Left cardiac atrium (tissue), 4 donors: ENCODE measurements at regions not wholly inside any gene's neighbourhood (a gene's known extent, or its start where the extent isn't known, plus 50 kb on each side); places are given as distances from the start of the nearest gene placed in this dataset.

ENCODE experiments used
- ATAC-seq, 2 donors: fragments of 200-7000 bp; cut with Tn5 transposase; one replicate each; pipeline ENCODE4 v1.9.1; 2020; ENCODE audit warnings: mild to moderate bottlenecking in 2 of 2, moderate library complexity in 2 of 2
- DNase-seq: peaks from one replicate; pipeline ENCODE4 v3.0.0-alpha.2; 2020
- intact Hi-C, 2 donors: fragments of 100-400 bp; cut with DNase I; formaldehyde crosslinking; loops; one replicate each; pipeline versions ENCODE4 v1.14.1 to v1.15.1; 2022 to 2023
- donor health status: DM: no; HTN: yes; CAD: no.
- donor health status: DM: no; HTN: yes; CAD: no; lungs with severe emphysema.
- donor health status: DM: yes; HTN: yes; CAD: no.
- donor health status: Dilated cardiomyopathy.

DNA sequence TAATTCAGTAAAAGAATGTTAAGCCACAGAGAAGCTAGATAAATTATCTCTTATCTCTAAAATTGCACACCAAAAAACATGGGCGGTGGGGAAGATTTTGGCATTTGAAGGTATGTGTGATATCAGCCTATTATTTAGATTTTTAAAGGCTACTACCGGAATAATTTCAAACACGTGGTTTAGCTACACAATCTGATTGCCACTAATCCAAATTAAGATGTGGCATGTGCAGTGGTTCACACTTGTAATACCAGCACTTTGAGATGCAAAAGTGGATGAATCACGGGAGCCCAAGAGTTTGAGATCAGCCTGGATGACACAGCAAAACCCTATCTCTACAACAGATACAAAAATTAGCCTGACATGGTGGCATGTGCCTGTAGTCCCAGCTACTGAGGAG, 584.5 kb downstream of the HS3ST4 start:
- DNase-seq (no peak), ATAC-seq (no peak)
- intact Hi-C loops: no loop called here

DNA sequence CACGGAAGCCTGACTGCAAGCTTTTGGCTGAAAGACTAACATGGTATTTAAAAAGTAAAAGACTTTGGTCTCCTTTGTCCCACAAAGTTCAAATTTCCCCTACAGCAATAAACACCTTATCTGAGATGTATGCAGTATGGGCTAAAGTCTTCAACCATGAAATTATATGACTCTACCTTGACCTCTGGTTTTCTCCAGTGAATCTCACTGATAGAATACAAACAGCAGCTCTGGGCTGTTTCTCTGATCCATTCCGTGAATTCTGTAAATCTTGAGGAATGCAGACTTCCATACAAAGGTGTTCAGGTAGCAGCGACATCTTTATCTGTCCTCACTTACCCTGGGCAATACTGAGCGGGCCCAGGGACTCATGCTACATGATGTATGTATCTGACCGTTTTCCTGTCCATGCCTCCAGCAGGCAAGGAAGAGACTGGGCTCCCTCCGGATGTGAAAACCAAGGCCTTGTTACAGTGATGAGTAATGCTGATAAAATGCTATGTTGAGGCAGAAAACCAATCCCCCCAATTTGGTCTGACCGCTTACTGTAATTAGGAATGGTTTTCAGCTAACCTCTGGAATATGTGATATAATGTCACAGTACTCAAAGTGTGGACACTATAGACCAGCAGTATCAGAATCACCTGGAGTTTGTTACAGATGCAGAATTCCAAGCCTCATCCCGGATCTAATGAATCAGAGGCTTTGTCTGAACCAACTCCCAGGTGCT, 589.8 kb downstream of the HS3ST4 start:
- ATAC-seq (no peak), DNase-seq (no peak)
- intact Hi-C loops: no loop called here

DNA sequence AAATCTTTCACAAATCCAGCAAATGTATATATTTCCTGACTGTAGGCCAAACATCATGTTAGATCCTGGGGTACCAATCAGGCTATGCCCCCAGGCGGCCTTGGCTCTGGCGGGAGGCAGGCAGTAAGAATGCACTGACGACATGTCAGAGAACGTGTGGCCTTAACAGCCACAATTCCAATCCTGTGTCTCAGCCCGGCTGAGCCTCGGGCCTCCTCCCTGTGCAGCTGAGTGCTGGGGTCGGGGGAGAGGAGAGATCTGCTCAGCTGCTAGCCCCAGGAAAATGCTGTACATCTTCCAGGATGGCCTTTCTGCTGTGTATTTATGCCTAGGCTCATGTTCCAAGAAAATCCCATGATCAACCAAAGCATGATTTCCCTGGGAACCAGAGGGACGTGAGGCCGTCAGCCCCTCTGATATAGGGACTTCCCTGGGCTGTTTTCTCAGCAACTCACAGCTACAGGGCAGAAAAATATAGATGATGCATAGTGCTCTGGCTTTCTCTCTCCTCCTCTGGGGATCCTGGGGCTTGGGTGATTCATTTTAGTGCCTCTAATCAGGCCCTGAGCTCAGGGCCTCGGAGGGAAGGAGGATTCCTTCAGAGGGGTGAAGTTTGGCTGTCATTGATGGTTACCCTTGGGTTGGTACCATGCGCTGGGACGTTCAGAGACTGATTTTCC, 604.0 kb downstream of the HS3ST4 start:
- intact Hi-C loops: no loop called here
- DNase-seq (no peak), ATAC-seq (no peak)

DNA sequence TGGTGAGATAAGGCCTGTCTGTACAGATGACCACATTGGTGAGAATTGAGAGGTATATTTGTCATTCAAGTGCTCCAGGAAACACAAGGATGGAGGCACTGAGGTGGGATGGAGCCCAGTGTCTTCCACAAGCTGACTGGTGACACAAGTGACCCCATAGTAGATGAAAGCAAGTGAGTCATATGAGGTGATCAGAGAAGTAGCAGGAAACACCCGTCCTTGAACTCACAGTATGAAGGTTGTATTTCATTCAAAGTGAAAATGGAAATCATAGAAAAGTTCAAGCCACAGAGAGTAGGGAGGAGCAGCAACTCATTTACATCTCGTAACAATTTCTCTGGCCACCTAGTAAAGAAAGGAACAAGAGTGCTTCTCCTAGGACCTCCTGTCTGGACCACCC, 609.8 kb downstream of the HS3ST4 start:
- intact Hi-C loops: no loop called here
- DNase-seq (no peak), ATAC-seq (no peak)

DNA sequence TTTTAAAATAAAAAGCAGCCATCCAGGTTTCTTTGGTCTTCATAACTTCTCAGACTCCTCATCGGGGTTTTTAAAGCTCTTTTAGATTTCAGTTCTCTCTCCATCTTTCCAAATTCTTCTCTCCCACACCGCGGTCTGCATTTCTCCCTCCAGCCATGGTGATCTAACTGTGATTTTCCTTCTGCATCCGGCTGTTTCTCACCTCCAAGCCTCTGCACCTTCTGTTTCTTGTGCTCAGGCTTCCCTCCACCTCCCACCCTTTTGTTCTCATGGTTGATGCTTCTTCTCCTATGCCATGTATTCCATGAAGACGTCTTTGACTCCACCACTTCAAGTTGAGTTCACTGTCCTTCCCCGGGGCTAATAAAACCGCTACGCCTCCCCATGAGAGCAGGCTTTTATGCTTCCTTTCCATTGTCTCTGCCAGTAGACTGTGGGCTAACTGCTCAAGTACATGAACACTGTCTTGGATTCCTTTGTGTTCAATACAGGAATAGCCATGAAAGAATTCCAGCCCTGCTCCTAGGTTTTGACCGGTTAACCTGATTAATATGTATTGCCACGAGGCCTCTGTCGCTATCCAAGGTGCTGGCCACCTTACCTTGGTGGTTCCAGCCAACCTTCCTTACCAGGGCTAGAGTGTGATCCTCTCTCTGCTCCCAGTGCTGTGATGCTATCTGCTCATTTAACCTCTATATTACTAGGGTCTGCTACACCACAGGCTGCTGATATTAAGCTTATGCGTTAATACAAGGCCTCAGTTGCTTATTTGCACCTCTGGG, 625.1 kb downstream of the HS3ST4 start:
- no peak for DNase-seq
- intact Hi-C loops: no loop called here

DNA sequence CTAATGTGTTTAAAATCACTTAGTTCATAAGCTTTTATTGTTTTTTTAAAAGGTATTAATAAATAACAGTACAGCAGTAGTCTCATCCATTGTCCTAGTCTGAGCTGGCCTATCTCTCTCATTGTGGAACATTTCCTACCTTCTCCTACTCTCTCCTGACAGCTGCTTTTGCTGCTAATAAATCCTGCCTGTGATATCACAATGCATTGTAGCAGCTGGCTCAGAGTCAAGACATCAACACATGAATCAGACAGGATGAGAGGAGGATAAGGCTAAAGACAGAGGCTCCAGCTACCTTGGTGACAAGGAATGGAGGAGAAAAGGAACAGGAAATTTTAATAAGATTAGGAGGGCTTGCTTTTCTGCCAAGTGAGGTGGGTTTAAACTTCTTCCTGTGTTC, 626.1 kb downstream of the HS3ST4 start:
- DNase-seq: no peak
- intact Hi-C loops: no loop called here
- ATAC-seq: no peak

More for the DNA sequence above, 625.1 kb downstream of the HS3ST4 start:
- ATAC-seq: no peak

DNA sequence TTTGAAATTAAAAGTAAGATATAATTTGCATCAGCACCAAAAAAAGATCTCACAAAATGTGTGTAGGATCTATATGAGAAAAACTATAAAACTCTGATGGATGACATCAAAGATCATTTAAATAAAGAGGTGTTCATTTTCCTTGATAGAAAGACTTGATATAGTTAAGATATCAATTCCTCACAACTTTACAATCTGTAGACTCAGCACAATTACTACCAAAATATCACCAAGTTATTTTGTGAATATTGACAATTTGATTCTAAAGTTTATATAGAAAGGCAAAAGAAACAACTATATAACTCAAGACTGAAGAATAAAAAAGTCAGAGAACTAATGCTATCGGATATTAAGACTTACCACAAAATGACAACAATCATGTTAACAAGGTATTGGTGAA, 638.9 kb downstream of the HS3ST4 start:
- intact Hi-C loops: no loop called here
- DNase-seq: no peak
- ATAC-seq: no peak

DNA sequence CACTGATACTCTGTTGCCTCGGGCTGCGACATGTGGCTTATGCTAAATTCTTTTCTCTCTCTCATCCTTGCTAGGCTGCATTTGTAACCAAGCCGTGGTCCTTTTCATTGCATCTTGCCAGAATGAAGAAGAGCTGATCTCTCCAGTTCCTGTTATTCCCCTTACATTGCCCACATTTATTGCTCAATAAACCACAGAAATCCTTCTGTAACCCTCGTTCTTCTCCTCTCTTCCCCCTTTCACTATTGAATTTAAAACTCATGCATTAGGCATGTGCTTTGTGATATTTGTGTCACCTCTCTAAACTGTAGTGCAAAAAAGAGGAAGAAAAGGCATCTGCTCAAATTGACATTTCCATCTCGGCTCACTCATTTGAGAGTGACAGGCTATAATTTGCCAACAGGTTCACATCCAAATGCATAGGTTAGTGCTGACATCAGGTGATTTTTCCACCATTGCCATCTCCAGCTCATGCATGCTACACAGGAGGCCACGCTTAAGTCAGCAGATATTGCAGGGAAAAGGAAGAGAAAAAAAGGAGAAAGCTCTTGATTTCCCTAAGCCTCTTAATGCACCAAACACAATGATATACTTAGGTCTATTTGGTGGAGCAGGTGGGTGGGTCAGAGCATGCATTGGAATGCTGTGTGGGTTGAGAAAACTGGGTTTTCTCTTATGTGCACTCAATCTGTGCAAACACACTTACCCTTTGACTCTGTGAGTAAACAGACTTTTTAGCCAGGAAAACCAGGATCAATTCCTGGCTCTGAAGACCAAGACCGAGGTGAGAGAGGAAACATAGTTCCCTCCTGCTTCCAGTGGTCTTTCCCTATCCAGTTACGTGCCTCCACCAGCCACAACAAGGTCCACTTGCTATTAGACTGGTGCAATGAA, 642.7 kb downstream of the HS3ST4 start:
- no peak for ATAC-seq
- no peak for DNase-seq
- intact Hi-C loops: no loop called here

DNA sequence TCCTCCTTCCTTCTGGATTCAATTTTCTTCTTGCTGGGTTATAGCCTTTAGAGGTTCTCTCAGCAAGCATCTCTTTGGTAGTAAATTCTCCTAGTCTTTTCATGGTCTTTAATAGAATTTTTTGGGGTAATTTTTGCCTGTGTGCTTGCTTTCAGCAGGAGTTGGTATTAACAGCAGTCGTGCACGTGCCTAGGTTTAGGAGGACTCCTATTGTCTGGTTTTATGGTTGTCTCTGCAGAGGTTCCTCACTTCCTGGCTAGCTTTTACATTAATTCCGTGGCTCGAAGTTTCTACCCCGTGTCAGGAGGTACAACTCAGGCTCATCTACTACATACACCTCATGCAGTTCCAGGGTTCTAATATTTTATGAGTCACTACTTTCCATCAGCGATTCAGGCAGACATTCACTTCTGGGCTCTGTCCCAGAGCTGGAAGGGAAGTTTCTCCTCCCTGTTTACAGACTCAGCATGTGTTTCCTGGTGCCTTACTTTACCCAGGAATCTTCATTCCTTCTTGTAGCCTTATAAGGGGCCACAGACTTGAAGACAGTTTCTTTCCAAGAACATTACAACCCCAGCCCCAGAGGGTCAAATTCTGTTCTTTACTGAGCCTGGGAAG, 643.6 kb downstream of the HS3ST4 start:
- intact Hi-C loops: no loop called here
- no peak for ATAC-seq
- no peak for DNase-seq

DNA sequence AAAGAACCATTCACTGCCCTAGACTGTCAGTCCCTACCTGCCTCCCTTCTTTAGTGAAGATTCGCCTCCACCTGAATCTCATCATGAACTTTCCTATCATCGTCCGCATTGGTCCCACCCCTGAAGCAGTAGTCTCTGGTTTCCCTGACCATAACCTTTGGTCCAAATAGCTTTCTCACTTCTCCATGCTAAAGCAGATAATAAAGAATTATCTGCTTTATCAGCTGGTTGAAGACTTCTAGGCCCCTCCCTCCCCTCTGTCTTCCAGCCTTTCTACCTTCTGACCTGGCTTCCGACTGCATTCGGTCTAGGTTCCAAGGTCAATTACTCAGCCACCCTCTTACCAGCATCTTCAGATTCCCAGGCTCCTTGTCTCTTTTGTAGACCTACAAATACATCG, 650.9 kb downstream of the HS3ST4 start:
- intact Hi-C loops: no loop called here
- ATAC-seq (no peak), DNase-seq (no peak)

DNA sequence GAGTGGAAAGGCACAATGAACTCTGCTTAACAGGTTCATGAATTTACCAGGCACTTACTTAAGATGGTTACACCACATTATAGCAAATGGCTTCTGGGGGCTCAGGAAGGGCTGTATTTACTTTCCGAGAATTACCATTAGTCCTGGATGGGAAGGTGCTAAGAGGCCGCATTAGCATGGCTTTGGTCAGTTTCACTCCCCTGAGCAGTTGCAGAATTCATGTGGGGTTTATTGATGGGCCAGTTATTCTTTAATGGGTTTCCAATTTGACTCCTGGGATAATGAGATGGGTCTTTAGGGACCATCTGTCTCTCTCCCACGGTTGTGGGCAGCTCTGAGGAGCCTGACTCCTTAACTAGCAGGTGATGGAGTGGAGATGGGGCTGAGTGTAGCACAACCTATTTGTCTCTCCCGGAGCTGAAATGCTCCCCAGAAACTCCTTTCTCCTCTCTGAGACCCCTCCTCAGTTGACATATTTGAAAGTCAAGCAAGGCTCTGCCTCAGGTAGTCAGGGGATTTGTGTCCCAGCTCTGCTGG, 652.5 kb downstream of the HS3ST4 start:
- ATAC-seq (no peak), DNase-seq (no peak)
- intact Hi-C loops: no loop called here

DNA sequence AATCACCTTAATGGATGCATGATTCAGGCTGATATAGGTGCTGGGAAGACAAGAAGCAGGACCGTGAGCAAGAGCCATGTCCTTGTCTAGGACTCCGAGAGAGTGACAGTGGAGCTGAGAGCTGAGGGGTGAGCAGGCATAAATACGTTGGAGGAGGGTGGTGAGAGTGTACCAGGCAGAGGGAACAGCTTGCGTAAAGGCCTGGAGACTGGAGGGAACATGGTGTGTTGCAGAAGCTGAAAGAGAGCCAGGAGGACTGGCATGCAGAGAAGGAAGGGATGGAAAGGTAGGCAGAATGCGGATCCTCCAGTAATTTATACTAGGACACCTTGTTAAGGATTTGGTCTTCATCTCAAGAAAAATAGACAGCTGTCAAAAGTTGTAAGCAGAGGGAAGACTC, 653.2 kb downstream of the HS3ST4 start:
- DNase-seq (no peak), ATAC-seq (no peak)
- intact Hi-C loops: no loop called here

DNA sequence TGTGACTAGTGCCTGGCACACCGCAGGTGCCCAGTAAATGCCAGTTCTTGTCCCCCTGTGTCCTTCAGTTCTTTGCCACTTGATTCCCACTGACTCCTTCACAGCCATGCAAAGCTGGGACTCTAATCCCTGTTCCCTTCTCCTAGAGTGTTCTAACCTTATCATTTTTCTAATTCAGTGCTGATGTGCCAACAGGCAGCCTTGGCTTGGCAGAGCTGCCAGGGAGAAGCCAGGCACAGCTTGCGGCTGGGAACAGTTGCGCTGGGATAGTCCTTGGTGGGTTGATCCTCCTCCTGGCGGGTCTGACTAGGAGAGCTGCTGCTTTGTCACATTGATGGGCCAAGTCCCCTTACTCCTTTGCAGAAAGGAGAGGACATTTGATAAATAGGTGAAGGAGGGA, 654.2 kb downstream of the HS3ST4 start:
- no peak for ATAC-seq
- intact Hi-C loops: no loop called here

DNA sequence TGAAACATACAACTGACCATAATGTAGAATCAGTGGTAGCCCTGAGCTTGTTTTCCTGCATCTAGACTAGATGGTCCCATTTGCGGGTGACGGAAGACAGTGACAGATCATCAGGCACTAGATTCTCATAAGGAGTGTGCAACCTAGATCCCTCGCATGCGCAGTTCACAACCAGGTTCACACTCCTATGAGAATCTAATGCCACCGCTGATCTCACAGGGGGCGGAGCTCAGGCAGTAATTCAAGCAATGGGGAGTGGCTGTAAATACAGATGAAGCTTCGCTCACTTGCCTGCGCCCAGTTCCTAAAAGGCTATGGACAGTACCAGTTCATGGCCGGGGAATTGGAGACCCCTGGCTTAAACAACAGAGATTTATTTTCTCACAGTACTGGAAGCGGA, 656.3 kb downstream of the HS3ST4 start:
- no peak for DNase-seq
- ATAC-seq: no peak
- intact Hi-C loops: no loop called here

More for the DNA sequence above, 654.2 kb downstream of the HS3ST4 start:
- DNase-seq: no peak

DNA sequence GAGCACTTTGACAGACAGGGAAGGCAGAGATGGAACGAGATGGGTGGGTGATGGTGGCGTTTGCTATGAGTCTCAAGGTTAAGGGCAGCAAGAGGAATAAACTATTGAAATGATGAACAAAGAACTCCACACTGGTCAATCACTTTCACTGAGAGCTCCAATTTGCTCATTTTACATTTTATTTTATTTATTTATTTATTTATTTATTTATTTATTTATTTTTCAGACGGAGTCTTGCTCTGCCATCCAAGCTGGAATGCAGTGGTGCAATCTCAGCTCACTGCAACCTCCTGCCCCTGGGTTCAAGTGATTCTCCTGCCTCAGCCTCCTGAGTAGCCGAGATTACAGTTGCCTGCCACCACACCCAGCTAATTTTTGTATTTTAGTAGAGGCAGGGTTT, 669.1 kb downstream of the HS3ST4 start:
- ATAC-seq (no peak), DNase-seq (no peak)
- intact Hi-C loops: no loop called here

DNA sequence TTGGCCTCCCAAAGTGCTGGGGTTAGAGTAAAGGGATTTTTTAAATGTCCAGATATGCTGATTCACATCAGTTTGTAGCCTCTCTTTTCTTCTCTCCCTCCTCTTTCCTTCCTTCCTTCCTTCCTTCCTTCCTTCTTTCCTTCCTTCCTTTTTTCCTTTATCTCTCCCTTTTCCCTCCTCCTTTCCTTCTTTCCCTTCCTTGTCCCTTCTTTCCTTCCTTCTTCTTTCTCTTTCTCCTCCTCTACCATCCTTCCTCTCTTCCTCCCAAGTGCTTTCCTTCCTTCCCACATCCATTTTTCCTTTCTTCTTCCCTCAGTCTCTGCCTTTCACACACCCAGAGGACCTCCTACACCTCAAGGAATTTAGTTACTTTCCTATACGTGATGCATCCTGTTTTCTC, 671.8 kb downstream of the HS3ST4 start:
- DNase-seq (no peak), ATAC-seq (no peak)
- intact Hi-C loops: no loop called here

DNA sequence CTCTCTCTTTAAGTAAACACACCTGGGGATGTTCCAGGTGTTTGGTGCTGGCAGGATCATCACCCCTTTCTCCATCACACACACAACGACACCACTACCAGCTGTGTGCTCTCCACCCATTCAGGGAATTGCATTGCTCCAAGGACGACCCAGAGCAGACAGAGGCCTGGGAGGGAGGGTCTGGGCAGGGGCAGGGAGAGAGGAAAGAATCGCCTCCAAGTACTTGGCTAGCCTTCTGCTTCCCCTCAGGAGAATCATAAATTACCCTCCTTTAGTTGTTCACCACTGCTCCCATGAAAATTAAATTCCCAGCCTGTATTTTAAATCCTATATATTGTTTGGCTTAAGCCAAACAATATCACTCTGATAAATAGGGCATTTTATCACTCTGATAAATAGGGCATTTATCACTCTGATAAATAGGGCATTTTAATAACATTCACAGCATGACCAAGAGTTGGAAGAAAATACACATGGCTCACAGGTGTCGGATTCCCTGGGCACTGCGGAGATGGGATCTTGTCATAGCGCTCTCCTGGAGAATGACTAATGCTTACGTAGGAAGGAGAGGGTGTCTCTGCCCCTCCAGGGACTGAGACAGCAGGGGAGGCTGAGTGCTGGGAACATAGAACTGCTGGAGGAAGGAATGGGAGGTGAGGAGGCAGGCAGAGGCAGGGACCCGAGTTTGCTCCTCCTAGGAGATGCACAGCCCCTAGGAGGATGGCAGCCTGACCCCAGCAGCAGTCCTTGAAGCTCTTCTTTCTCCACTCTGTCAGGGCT, 673.6 kb downstream of the HS3ST4 start:
- DNase-seq (no peak), ATAC-seq (no peak)
- intact Hi-C loops: no loop called here

DNA sequence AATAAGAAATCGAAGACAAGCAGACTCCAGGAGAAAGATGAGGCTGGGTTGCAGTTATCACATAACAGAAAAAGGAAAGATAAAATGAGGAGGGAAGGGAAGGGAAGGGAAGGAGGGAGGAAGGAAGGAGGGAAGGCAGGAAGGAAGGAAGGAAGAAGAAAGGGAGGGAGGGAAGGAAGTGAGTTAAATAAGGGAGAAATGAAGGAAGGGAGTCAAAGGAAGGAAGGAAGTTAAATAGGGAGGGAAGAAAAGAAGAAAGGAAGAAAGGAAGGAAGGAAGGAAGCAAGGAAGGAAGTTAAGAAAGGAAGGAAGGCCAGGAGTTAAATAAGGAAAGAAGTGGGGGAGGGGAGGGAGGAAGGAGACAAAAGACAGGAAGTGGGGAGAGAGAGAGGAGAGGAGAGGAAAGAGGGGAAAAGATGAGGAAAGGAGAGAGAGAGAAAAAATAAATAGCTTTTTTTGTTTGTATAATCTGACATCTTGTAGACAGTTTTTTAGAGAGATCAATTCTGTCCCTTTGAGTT, 679.6 kb downstream of the HS3ST4 start:
- no peak for DNase-seq
- ATAC-seq: no peak
- intact Hi-C loops: no loop called here
